GM19395 (cell line): ENCODE measurements at regions not wholly inside any gene's neighbourhood (a gene's known extent, or its start where the extent isn't known, plus 50 kb on each side); places are given as distances from the start of the nearest gene placed in this dataset.

Experiments
- ATAC-seq: cut with Tn5 transposase; IDR thresholded peaks from one replicate; pipeline ENCODE4 v1.9.1; 2021; ENCODE audit warnings: mild to moderate bottlenecking, moderate library complexity; ENCODE audit not compliant: unreplicated experiment

GRCh38 chr9:81394881-81395675, 294.3 kb downstream of the TLE1 start:
- no peak for ATAC-seq

DNA sequence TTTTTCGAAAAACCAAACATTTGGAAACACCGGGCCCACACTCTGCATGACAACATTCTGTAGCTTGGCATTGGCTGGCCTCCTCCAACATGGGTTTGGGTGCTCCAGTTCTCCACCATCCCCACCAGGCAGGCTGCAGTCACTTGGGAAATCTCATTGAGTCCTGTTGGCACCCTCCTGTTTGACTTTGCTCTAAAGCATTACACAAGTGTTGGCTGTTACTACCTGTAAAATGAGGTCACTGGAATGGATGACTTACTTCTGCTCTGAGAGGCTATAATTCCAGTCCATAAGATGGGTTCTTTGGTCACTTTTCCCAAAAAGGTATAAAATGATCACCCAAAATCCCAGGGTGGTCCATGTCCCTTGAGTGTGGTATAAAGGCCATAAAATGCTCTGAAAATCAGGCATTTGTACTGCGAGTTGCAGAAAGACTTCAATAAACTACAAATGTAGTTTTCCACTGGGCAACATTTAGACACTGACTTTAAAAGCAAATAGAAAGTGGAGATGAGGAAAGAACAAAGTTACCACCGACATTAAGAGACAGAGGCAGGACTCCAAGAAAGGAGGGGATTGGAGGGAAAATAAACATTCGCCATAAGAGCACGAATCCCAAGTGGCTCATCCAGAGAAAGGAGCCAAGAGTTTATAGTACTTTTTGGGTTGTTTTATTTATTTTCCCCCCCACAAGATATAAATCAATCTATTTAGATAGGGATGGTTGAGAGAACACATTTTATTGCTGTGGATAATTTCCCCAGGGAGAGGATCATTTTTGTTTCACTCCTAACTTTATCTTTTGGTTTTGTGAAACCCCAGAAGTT, 295.1 kb downstream of the TLE1 start:
- ATAC-seq = no peak

- ATAC-seq = no peak
Measured at GRCh38 chr9:81391457-81391825, 297.9 kb downstream of the TLE1 start.

DNA sequence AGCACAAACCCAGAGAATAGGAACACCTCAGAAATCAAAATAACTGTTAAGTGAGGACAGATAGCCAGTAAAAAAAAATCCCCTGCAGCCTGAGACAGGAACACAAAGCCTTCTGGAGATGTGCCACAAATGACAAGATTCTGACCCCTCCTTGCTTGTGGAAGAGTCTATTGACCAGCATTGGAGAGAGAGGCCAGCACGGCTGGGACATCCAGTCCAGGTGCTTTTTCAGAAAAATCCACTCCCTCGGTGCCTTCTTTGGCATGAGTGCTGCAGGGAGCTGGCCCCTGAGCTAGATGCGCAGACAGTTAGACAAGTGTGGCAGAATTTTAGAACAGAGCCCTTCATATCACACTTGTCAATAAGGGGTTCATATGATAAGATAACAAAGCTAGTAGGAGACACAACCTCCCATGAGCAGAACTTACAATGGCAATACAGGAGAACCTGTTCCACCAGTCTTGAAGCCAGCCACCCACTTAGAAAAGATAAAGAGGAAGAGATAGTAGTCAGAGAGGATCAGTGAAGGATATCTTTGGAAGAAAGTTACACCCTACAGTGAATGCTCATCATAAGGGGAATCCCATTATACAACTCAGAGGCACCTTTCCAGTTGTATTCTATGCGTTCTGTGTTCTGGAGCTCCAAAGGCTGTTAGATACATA, 298.4 kb downstream of the TLE1 start:
- ATAC-seq = no peak

DNA sequence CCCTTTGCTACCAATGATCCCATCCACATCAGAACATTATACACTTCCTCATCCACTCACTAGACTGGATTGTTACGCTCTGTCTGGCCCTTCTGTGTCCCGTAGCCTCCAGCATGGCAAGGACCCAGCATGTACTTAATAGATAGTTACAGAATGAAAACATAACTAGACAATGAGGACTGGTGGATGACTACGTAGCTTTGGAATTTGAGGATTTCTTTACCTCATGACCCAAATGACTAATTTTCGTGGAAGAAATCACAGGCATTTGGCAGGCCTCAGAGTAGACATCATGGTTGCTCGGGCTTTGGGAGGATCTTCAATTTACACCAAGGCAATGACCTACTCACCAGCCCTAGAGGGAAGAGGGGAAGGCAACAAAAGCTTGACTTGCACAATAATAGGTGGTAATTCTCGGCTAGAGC, 299.8 kb downstream of the TLE1 start:
- ATAC-seq = no peak

DNA sequence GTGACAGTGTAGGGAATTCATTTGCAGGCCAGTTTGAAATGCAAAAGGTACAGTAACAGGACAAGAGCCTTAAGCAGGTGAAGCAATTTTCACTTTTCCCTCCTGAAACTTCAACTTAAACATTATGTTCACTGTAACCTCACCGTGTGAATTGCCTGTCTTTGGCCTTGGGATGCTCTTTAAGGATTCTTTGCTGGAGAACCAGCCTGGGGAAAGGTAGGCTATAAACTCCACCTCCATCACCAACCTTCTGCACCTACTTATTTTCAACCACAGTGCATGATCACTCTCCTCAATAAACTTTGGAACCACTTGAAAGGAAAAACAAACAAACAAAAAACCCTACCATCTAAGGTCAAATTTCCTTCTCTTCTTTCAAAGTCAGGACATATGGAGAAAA, 300.5 kb downstream of the TLE1 start:
- ATAC-seq = no peak

GRCh38 chr9:81387360-81388106, 301.8 kb downstream of the TLE1 start:
- ATAC-seq = no peak

DNA sequence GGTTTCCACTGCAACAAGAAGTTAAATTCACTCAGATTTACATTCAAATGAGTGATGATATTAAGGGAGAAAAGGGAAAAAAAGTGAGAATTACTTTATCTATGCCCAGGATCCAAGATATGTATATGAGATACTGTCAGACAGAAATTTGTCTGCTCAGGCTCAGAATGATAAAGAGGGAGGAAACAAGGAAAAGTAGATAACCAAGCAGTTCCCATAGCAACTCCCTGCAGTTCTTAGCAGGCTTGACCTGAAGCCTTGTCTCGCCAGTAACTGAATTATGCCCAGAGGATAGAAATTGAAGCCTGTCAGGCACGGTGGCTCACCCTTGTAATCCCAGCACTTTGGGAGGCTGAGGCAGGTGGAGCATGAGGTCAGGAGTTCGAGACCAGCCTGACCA, 304.4 kb downstream of the TLE1 start:
- no peak for ATAC-seq

DNA sequence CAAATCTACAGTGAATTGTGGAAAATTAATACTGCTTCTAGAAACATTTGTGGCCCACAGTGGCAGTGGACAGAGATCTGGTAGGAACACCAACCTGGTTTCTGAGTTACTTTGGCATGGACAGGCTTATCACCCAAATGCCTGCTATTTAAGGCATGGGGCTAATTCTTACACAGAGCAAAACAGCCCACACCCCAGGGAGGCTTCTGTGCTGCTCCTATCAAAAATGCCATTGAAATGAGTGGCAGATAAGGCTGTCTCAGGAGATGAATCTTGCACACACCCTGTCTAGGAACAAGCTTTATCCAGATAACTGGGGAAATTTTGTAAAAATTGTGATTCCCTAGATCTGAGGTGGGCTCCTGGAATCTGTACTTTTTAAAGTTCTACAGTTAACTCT, 307.1 kb downstream of the TLE1 start:
- ATAC-seq = no peak

GRCh38 chr9:81381694-81382093, 307.7 kb downstream of the TLE1 start:
- no peak for ATAC-seq

GRCh38 chr9:81380504-81381359, 308.6 kb downstream of the TLE1 start:
- no peak for ATAC-seq

GRCh38 chr9:81379655-81380054, 309.7 kb downstream of the TLE1 start:
- no peak for ATAC-seq

GRCh38 chr9:81377921-81378320, 311.4 kb downstream of the TLE1 start:
- no peak for ATAC-seq

DNA sequence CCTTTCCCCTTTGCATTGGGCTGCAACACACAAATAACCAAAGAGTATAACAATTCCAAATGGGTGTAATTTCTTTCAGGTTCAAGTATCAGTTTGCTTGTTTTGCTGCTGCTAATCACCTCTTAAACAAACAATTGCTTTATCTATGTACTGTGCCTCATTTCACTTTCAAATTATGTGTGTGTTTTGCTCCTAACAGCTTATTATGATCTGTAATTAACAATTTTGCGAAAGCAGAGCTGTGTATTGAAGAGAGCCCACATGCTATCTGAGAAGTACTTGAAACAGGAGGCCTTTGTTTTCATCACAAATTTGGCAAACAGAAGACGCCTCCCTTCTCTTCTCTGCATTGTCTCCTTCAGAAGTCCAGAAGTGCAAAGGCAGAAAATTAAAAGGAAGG, 312.0 kb downstream of the TLE1 start:
- ATAC-seq = no peak

GRCh38 chr9:81375187-81376100, 313.9 kb downstream of the TLE1 start:
- ATAC-seq = no peak

DNA sequence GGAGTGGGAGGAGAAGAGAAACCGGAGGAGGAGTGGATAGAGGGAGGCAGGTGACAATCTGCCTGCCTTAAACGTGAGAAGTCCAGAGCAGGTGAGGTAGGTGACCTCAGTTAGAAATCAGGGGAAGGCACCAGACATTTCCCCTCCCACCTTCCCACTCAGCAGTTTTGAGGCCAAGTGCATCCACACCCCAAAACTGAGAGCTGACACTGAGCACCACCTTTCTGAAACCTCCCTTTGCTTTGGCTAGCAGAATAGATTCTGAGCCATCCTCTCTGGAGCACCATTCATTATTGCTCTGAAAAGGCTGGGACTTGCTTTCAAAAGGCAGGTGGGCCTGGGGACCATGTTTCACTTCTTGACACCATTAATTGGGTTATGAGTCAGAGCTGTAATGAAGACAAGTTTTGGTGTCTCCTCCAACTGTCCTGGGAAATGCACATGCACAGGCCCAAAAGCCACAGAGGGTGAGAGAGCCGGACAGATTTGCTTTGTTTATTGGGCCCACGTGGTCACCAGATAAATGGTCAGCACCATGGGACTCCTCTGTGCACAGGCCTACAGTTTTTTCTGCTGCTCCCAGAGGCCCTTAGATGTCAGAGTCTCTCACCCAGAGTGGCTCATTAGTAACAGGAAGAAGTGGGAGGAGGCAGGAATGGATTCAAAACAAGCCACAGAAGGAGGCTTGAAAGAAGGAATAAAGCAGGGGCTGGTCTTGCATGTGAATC, 314.7 kb downstream of the TLE1 start:
- ATAC-seq = no peak

- no peak for ATAC-seq
Measured at GRCh38 chr9:81373294-81373693, 316.1 kb downstream of the TLE1 start.

GRCh38 chr9:81372628-81373191, 316.6 kb downstream of the TLE1 start:
- no peak for ATAC-seq
